Activated CD4-positive, alpha-beta T cell treated with anti-CD3 and anti-CD28 coated beads, Interleukin-2, amount 50 U/mL, for 16 hours (primary cell): ENCODE measurements at regions not wholly inside any gene's neighbourhood (a gene's known extent, or its start where the extent isn't known, plus 50 kb on each side); places are given as distances from the start of the nearest gene placed in this dataset.
"Not testable (repeated sequence)": the region's sequence is repeated elsewhere in the genome, so short reads cannot be mapped to it uniquely, and the experiment has no call there.

Experiments
- DNase-seq: peaks from one replicate; pipeline ENCODE4 v3.0.0-alpha.2; 2020

DNA sequence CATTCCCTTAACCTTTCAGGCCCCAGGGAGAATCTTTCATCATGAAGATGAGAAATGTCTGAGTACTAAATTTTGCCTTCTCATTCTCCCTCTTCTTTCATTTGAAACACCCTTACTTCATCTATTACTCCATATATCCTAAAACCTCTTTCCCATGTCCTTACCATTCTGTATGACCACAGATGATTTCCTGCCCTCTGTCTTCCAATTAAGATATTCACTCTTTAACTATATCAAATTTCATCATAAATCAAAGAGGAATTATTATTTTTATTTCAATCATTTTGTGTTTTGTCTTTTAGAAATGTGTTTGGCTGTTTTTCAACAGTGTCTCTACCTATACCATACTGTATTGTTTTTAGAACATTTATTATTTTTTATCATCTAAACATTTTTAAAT, 964.9 kb upstream of the KLHL29 start:
- no peak for DNase-seq

DNA sequence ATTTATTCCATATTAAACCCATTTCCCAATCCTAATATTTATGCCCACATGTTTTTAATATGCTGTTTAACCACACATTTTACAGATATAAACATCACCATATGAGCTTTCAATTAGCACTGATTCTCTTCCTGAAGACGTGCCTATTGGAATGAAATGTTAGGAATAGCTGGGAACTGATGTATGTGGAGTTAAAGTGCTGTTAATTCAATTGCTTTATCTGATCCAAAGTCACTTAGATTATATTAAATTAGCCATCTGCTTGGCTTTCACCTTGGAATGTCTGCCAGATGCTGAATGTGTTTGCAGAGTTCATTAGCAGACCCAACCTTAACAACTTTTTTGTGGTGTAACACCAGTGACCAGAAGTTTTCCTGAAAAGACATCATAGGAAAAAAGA, 942.9 kb upstream of the KLHL29 start:
- no peak for DNase-seq

DNA sequence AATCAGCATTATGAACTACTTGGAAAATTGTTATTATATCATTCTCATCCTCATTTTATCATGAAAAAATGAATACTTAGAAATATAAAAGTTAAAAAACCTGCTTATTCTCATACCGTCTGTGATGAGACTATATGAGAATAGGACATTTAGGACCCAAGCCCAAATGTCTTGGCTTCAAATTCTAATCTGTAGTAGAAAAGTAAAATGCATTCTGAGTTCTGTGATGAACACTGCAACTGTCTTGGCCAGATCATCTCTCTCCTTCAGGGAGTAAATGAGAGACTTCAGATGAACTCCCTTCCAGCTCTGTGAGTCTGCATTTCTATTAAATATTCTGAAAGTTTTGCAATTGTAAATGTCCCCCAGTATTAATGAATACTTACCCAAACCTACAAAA, 940.7 kb upstream of the KLHL29 start:
- DNase-seq: no peak

DNA sequence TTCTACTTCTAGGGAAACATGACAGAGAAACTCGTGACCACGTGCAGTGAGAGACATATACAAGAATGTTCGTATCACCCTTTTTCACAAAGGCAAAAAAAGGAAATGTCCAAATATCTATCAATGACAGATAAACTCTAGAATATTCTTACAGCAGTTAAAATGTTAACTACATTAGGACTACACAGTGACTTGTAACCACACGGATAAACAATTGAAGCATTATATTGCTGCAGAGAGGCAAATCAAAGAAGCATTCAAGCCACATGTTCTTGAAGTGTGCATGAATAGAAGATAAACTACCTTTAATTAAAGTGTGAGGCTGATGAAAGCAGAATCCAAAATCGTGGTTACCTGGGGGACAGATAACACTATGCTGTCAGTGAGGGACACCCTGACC, 935.3 kb upstream of the KLHL29 start:
- DNase-seq: no peak

DNA sequence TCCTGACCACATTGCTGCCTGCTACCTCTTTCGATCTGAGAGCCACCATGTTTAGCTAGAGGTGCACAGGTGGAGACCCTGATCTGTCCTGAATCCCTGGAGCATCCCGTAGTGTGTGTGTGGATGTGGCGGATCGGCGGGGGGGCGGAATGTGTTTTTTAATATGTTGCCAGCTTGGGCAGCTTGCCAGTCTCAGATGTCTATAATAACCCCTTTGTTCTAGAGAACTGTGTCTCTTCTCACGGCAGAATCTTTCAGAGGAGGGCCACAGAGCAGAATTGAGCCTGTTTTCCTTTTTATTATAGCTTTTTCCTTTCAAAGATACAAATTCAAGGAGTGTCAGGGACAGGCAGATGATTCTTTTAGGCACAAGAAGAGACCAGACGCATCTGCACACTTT, 934.1 kb upstream of the KLHL29 start:
- DNase-seq: no peak

DNA sequence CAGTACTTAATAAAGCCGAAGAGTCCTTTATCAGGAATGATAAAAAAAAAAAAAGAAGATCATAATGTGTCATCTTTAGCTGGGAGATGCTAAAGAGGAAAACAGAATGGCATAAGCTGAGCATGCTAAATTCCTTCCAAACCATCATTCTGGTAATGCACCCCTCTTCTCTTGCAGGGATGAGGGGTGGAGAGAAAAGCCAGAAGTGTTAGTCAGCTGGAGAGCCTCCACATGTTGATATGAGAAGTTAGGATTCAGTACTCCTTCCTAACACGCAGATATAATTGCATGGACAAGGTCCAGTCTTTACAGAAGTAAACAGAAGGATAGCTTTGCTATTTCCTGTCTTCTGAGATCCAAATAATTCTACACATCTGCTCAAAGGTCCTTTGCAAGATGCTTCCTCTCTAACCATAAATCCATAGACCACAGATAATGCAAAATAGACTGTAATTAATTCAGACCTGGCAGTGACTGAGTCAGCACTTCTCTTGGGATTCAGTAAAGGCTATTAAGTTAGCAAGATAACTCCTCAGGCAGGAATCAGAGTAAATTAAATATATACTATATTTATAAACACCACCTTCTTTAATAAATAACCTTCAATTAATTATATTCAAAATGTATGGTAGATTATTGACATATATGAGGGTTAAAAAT, 930.0 kb upstream of the KLHL29 start:
- no peak for DNase-seq

DNA sequence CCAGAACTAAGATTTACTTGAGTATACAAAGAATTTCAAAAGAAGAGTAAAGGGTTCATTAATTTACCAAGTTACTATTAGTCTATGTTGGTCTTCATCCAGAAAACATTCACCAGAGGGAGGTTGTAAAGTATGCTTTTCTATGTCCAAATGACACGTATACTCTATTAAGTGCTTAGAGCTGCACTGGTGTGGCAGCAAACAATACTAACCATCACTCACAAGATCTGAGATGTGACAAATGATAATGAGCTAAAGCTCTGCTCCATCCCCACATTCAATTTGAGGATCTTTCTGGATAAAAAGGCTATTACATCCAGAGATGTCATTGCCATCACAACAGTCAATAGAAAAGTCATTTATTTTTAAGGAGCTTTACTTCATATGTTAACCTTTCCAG, 926.5 kb upstream of the KLHL29 start:
- no peak for DNase-seq

DNA sequence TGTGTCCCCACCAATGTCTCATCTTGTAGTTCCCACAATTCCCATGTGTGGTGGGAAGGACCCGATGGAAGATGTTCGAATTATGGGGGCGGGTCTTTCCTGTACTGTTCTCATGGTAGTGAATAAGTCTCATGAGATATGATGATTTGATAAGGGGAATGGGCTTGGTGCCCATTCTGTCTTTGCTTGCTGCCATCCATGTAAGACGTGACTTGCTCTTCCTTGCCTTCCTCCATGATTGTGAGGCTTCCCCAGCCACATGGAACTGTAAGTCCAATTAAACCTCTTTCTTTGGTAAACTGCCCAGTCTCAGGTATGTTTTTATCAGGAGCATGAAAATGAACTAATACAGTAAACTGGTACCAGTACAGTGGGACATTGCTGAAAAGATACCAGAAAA, 909.9 kb upstream of the KLHL29 start:
- DNase-seq: not testable (repeated sequence)

DNA sequence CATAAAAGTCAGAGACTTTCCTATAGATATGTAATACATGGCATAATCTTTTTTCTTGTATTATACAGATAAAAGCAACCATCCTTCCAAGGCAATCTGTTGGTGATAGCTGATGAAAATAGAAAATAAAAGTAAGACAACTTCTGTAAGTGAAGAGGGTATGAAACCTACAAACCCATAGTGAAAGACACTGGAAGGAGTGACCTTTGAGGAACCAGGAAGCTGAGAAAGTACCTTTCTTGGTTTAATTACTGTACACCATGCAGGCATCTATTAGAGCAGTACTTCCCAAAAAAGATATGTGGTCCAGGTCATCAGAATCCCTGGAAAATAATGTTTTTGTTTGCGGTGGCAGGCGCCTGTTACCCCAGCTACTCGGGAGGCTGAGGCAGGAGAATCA, 906.6 kb upstream of the KLHL29 start:
- DNase-seq: no peak

DNA sequence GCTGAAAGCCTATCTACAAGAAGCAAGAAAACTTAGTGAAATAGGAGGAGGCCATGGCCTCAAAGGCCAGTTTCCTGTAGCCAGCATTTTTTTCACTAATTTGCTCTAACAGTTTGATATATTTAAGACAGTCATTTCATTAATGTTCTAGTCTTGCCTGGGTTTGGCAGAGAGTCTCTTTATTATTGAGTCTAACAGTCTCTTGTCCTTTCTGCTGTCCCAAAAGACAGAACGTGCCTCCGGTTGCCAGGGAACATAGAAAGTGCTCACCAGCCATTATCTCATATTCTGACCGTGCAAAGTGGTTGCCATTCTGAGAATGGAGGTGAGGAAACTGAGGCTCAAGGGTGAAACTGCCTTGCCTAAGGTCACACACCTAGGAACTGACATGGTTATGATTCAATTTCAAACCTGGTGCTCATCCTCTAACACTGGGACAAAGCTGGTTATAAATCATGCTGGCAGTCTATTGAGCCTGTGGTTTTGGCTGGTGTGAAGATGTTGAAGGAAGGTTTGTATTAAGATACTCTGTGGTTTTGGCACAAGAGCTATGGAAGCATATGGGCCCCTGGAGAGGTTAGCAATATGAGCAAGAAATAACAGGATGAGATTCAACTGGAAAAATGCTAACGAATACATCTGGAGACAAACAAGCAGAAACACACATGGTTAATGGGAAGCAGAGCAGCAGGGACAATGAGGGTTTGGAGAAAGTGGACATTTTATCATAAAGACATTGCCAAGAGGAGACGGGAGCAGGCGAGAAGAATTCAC, 903.3 kb upstream of the KLHL29 start:
- DNase-seq: no peak

DNA sequence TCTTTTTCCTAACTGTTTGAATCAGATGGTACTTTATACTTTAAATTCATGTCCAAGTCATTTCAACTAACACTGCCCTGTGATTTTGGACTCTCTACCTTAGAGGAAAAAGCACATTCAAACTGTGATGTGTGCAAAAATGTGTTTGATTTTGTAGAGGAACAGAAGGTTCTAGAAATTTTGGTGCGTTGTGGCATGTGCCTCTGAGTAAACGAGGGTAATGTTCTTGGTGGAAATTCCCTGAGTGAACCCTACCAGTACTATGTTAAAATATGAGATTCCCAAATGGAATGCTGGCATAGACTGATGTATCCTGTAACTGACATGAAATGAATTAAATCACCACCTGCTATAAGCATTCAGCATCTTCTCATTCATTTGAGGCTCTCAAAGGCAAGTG, 901.9 kb upstream of the KLHL29 start:
- no peak for DNase-seq

DNA sequence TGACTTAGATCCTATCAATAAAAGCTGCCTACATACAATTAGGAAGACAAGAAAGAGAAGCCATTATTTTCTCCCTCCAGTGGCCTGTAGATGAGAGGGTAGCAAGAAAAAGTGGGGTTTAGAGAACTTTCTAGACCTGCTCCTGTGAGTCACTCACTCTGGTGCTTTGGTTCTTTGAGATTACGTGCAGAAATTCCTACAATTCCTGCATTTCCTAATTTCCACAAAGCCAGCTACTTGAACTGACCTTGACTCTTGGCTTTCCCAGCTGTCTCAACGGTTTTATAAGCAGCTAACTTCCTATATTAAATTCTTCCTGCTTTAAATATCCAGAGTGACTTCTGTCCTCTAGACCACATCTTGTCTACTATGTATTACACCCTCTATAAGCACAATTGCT, 899.5 kb upstream of the KLHL29 start:
- DNase-seq: no peak

DNA sequence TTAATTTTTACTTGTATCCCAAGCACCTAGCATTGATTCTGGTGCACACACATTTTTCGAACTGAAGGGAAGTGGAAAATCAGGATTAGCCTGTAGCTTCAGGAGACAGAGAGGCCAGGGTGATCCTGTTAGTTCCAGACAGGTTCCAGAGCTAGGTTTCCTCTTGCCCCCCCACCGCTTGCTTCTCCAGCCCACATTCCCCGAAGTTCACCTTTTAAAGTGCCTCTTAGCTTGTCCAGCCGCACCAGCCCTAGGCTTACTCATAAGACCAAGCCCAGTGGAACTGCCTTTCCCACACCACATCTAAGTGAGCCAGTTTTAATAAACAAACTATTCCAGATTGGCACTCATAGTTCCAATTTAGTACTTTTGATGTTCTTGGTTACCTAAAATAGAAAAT, 898.6 kb upstream of the KLHL29 start:
- DNase-seq: no peak

DNA sequence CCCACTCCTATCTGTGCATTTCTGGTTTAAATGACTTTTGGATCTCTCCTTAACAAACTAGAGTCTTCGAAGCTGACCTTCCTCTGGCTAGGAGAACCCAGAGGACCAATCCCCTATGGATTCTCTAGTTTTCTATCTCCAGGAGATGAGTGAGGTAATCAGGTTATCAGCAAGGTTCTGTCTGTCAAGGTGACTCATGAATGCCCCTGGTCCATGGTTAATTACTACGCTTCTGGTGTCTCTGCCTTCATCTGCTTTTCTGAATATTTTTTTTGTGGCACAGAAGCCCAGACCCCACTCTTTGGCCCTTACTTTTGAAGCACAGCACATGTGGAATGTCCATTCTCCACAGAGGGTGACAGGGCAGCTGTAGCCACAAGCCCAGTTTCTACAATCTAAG, 897.9 kb upstream of the KLHL29 start:
- DNase-seq: no peak

DNA sequence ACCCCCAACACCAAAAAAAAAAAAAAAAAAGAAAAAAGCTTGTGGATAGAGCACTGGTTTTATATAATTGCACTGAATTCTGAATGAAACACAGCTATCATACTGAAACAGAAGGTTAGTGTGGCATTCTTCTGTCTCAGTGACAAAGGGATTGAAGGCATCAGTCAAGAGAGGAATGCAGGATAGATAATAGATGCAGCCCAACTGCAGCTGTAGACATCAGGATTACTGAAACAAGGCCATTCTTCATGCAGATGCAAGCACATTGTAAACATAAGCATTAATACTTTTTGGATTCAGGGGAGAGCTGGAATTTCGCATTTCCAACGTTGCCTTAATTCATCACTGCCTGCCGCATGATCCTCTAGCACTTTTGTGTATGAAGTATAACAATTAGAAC, 897.4 kb upstream of the KLHL29 start:
- no peak for DNase-seq

DNA sequence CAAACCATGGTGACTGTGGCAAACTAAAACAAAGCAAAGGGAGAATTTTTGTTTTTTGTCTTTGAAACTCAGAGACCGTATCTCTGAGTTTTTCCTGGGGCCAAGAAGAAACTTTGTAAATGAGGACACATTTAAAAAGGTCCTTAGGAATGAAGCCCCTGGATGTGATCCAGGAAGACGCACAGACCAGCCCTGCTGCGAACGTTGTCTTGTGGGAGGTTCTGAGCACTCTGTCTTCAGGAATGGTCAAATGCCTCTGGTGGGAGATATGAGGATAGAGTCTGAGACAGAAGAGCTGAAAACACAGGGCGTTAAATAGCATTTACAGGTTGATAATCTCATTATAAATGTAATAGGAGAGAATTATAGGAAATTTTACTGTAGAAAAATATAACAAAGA, 893.5 kb upstream of the KLHL29 start:
- DNase-seq: no peak

DNA sequence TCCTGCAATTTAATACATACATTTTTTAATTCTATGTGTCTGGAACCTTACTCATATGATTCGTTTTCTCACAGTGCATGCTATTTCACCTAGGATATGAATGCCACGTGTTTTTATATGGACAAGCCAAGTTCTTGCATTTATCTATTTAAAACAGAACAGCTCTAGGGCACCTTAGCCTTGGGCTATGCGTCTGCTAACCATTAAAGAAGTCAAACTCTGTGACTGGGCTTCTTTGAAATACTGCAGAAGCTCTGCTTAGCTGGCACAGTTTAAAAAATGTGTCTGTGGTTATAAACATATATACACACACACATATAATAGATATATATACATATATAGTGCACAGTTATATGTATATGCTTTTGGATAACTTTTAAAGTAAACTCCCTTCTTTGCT, 890.8 kb upstream of the KLHL29 start:
- no peak for DNase-seq

DNA sequence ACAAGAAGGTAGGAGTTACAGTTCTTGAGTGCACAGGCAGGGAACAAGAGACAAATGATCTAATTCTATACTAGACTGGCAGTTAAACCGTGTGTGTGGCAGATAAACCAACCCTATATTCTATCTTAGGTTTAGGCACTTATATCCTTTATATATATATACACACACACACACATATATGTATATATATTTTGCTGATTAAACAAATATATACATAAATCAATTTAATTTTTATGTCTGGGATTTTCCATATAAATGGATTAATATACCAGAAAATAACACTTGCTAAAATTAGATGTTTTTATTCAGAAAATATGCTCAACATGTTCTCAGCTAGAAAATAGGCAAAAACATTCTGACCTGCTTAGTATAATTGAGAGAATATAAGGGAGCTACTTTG, 887.9 kb upstream of the KLHL29 start:
- DNase-seq: no peak

DNA sequence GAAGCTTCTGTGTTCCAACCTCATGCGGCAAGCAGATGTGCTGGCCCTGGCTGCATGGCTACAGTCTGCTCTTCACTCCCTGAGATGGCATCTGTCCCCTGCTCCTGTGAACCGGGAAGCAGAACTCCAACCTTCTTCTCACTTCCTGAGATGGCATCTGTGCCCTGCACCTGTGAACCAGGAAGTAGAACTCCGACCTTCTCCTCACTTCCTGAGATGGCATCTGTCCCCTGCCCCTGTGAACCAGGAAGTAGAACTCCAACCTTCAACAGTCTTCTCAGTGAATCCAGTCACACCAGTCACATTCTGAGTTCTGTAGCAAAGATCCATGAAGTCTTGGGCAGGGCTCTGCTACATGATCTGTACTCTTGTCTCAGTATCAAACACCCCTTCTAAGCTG, 887.2 kb upstream of the KLHL29 start:
- DNase-seq: no peak

DNA sequence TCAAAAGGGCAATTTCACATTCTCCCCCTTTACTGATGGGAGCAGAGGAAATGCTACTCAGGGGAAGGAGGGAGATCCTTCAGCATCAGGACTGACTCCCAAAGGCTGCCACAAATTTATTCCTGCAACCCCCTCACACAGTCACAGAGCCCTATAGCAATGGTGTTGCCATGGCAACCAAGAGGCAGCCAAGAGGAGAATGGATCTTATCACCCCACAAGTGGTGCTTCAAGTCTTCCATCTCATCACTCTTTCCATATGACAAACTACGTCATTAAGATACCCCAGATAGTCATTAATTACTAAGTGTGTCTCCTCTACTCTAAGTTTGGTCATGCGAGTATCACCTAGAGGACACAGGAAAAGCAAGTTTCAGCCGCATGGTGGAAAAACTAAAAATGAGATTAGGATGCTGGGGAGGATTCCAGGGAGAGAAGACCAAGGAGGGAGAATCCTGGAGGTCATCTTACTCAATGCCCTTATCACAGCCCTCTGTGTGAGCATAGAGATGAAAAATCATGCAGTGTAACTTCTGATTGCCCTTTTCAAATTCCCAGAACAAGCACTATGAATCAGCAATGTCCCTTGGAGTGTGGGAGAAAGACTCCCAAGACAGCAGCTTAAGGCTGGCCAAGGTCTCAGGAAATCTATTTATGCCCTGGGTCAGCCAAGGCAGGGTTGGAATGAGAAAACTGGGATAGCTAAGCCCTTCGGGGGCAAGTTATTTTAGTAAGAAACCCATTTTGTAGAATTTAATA, 885.7 kb upstream of the KLHL29 start:
- no peak for DNase-seq

DNA sequence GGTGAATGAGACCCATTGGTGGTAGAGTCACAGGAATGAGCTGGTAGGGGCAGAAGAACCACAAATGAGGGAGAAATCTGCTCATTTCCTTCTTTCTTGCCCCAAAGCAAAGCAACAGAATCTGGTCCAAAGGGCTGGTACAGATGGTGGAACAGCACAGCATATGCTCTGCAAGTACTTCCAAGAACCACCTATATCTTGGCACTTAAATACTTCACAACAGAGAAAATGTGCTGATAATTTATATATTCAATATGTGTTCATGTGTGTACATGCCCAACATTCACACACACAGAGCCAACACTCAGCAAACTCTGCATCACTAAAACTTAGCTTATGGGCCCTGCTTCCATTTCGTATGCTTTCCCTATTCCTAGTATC, 884.4 kb upstream of the KLHL29 start:
- DNase-seq: no peak

DNA sequence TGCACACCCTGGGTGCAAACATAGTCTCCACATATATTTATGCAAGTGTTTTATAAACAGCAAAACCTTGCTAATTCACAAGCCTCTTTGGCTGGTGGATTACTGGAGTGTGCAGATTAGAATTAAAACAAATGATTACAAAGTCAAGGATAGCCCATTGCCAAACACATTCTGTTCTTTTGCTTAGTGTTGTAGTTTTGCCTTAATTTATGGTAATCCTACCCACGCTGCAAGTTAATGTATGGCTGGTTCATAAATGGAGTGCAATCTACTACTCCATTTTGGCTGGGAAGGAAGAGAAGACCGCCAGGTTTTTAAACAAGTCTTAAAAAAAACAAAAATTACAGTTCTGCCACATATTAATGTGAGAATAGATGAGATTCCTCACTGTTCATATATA, 883.1 kb upstream of the KLHL29 start:
- DNase-seq: no peak

DNA sequence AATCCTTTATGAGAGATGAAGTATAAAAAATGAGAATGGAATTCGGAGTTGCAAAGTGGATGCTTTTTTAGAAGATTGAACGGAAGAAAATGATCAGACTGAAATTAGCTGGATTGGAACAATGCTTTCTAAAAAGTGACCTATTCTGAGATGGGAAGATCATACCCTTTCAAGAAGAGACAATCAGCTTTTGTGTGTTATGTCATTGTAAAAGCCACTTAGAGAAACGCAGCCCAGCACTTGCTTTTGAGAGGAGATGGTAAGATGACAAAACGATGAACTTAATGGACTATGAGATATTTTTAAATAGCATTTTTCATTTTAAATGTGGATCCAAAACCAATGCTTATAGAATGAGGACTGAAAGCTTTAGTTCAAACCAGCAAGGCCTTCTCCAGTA, 871.4 kb upstream of the KLHL29 start:
- DNase-seq: no peak

DNA sequence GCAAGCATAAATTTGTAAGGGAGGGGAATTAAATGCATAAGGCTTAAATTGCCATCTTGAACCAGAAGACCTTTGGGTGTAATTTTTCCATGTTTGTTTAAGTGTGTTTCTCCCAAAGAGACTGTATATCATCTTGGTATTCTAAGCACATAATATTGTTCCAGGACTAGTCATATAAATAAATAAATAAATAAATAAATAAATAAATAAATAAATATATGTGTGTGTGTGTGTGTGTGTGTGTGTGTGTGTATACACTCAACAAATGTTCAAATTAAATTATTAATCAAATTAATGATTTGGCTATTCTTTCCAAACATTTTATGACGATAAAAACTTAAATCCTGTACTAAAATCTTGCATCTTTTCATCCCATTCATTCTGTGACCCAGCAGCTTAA, 867.8 kb upstream of the KLHL29 start:
- DNase-seq: no peak
